Stimulated activated CD8-positive, alpha-beta memory T cell treated with anti-CD3 and anti-CD28 coated beads, Interleukin-15, amount 100 ng/mL, for 48 hours (primary cell): ENCODE measurements at regions not wholly inside any gene's neighbourhood (a gene's known extent, or its start where the extent isn't known, plus 50 kb on each side); places are given as distances from the start of the nearest gene placed in this dataset.
"Not testable (repeated sequence)": the region's sequence is repeated elsewhere in the genome, so short reads cannot be mapped to it uniquely, and the experiment has no call there.

Experiments used
- DNase-seq, 2 donors: peaks; one replicate each; pipeline ENCODE4 v3.0.0-alpha.2; 2020; ENCODE audit warnings: low read depth in 2 of 2

DNA sequence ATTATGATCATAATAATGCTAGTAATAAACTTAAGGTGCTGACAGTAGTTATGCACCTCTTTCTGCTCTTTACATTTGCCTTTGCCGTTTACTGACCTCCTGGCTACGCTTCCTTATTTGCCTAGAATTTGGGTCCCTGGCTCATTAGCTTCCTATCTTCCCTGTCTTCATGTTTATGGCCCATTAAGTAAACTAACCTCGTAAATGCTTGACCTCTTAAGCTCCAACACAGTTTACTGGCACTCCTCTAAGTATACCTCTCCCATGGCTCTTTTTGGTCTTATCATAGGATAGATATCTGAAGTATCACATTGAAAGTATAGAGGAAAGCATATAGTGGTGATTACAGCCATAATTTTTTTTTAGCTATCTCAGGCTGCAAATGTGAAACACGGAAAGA is 657.3 kb upstream of the SLC39A10 start:
- DNase-seq, result no peak

DNA sequence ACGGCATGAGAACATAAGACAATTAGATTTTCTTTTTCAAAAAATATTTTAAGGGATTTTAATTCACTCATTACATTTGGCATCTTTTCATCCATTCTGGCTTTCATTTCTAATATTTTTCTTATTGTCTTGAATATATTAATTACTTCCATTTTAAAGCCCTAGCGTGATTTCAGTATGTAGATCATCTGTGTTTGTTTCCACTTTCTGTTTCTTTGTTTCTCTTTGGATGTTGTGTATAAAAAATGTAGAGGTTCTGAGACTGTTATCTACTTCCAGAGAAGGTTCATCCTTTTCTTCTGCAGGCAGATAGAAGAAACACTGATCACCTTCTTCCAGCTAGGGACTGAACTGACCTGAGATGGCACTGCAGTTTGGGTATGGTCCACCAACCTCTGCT is 664.4 kb upstream of the SLC39A10 start:
- no peak for DNase-seq

- DNase-seq, result no peak
Observed at GRCh38 chr2:194985258-194985657, 671.8 kb upstream of the SLC39A10 start.

- no peak for DNase-seq
Observed at GRCh38 chr2:194962254-194962653, 694.8 kb upstream of the SLC39A10 start.

DNA sequence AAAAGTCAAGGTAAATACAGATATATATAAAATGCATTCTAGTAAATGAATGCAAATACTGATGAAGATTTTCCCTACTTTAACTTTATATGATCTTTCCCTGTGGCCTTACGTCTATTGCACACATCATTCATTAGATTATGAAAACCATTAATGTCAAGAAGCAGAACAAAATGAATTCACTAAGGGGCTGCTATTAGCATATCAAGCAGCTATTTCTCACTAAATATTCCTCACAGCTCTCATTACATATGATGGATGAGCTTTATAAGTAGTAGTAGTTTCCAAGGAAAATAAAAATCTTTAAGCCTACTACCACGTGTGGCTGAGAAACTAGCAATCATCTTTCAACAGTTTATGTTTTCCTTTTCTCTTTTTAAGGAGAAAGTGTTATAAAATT is 702.8 kb upstream of the SLC39A10 start:
- no peak for DNase-seq

DNA sequence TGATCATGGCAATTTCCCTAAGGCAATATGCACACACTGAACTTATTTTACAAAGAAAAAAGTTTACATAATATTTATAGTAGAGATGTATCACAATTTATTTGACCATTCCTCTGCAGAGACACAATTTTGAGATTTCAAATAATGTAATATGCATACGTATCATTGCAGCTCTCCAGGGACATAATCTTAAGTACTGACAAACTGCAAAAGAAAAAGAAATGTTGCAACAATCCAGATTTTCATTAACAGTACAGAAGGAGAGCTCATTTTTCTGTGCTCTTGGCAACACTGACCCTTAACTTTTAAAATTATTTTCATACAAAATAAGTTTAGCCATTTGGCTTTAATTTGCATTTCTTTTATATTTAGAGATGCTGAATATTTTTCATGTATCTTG is 710.2 kb upstream of the SLC39A10 start:
- DNase-seq, result no peak

- no peak for DNase-seq
Observed at GRCh38 chr2:194938066-194938465, 719.0 kb upstream of the SLC39A10 start.

DNA sequence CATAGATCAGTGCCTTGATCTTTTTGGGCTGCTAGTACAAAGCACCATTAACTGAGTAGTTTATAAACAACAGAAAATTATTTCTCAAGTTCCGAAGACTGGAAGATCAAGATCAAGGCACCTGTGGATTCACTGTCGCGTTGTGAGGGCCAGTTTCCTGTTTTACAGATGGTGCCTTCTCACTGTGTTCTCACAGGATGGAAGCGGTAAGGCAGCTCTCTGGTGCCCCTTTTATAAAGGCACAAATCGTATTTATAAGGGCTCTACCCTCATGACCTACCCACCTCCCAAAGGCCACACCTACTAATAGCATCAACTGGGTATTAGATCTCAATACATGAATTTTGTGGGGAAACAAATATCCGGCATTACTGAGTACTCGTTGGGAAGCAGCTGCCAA is 729.5 kb upstream of the SLC39A10 start:
- DNase-seq, result no peak

DNA sequence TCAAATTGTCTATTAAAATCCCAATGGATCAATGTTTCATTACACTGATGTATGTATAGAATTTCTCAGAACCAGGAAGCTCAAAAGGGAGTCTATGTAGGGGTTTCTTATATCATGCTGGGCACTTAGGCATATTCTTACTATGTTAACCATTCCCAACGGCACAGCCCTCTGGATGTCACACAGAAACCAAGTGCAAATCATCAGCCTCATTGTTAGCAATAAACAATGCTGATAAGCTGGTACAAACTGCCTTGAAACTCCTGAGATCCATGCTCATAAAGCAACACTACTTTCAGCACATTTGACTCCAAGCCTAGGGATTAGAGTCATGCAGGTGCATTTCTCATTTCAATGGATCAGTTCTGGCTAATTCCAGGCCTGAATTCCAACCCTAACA is 730.2 kb upstream of the SLC39A10 start:
- DNase-seq, result no peak

- DNase-seq, result no peak
Observed at GRCh38 chr2:194925742-194926141, 731.3 kb upstream of the SLC39A10 start.

DNA sequence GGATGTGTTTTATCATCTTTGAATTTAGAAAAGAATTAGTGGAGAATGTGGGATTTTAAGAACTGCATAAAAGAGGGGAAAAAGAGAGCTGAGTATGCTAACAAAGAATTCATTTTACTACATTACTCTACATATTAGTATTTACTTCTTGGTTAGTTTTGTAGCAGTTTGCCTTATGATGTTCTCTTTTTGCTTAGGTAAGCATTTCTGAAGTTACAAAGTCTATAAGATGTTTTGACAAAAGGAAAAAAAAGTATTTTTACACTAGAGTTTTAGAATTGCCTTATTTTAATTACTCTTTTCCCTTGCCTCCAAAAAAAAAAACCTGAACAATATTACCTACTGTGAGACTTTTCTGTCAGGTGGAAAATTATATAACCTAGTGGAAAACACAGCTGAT is 739.5 kb upstream of the SLC39A10 start:
- DNase-seq, result no peak

- no peak for DNase-seq
Observed at GRCh38 chr2:194915485-194915884, 741.5 kb upstream of the SLC39A10 start.

DNA sequence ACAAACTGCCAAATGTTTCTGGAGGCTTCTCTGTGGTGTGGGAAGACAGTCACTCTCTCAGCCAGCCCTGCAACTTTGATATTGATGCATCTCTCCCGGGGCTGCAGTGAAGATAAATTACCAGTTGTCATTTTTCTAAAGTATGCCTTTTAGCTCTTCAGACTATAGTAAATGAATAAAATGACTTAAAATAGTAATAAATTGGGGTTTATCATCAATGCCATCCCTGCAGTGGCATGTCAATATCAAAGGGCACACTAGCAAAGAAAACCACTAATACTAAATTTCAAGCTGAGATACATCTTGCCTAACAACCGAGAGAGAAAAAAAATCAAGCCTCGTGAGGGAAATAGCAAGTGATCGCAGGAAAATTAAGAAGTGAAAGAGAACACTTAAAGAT is 749.5 kb upstream of the SLC39A10 start:
- no peak for DNase-seq

- no peak for DNase-seq
Observed at GRCh38 chr2:194896871-194897270, 760.2 kb upstream of the SLC39A10 start.

DNA sequence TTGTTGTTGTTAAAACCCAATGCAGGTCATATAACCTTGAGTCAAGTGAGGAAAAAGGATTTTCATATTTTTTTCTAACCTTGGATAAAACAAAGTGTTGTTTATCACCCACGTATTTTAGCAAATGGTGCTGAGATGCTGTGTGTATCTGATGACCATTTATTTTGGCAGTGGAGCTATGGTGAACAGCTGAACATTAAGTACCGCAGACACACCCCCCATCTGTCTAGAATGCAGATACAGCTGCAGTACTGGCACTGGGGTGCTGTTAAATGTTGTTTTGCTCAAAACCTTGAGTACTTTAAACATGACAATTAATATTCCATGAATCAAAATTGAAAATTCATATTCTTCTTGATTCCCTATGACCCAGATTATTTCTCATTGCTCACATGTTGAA is 773.3 kb upstream of the SLC39A10 start:
- no peak for DNase-seq

GRCh38 chr2:194870974-194871535 is 786.0 kb upstream of the SLC39A10 start:
- DNase-seq, result no peak

GRCh38 chr2:194867328-194867727 is 789.7 kb upstream of the SLC39A10 start:
- DNase-seq, result no peak

GRCh38 chr2:194854941-194855340 is 802.1 kb upstream of the SLC39A10 start:
- no peak for DNase-seq

- no peak for DNase-seq
Observed at GRCh38 chr2:194842871-194843270, 814.2 kb upstream of the SLC39A10 start.

GRCh38 chr2:194834371-194834770 is 822.7 kb upstream of the SLC39A10 start:
- DNase-seq, result not testable (repeated sequence)

DNA sequence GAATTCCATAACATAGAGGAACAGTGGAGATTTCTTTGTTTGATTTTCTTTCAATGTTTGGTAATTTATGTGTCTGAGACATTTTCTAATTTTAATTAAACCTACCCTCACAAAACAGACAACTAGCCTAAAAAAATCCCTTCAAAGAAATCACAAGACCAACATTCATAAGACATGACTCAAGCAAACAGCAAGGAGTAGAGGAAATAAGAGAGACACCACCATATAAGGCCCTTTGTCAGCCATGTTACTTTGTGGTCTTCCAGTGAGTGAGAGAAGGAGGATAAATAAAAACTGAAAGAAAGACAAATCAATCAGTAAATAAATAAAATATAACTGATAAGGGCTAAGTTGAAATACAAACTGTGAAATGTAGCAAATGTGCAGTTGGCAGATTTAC is 830.8 kb upstream of the SLC39A10 start:
- DNase-seq, result no peak

GRCh38 chr2:194824450-194824849 is 832.6 kb upstream of the SLC39A10 start:
- DNase-seq, result no peak

DNA sequence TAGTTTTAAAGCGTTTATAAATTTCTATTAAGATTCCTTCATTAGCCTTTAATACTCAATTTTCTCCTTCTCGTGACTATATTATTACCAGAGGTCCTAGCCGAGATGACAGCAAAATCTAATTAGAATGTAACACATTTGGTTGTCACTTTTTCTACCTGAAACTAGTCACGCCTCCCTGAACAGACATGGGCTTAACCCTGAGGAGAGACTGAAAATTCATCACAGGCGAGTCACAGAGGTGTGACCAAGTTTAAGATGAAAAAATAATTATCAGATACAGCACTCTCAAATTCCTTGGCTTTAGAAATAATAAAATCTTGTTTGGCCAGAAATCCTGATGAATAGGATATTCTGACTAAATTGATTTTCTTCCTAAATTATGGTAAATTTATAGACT is 834.4 kb upstream of the SLC39A10 start:
- DNase-seq, result no peak

DNA sequence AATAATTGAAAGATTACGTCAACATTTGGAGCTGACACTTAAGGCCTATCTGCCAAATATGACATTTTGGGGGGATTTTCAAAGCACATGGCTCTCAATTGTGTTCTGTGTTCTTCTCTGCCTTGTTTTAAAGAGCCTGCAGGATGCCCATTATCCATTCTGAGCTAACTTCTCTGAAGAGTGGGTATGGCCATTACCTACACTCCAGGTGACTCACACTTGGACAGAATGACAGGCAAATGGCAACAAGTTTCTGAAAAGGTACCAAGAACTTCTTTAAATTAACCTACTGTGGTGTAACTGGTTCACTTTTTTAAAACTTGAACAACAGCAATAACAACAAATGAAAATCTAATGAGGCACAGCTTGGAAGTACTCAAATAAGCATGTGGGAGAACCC is 834.9 kb upstream of the SLC39A10 start:
- DNase-seq, result no peak

DNA sequence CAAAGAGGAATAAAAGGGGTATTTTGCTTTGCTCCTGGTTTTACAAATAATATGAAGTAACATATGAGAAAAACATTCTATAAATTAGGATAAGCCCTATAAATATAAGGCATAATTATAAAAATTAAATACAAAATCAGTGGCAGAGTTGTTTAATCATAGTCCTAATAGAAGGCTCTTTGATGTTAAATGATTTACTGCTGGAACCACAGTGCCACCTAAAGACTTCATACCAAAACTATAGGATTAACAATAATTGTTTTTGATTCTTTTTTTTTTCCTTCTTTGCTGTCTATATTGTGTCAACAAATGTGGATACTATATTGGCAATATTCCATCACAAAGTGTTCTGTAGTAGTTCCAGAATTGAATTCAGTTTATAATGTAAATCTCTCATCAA is 837.7 kb upstream of the SLC39A10 start:
- DNase-seq, result no peak
